ENCODE measurements at regions not wholly inside any gene's neighbourhood (a gene's known extent, or its start where the extent isn't known, plus 50 kb on each side); places are given as distances from the start of the nearest gene placed in this dataset.

DNA sequence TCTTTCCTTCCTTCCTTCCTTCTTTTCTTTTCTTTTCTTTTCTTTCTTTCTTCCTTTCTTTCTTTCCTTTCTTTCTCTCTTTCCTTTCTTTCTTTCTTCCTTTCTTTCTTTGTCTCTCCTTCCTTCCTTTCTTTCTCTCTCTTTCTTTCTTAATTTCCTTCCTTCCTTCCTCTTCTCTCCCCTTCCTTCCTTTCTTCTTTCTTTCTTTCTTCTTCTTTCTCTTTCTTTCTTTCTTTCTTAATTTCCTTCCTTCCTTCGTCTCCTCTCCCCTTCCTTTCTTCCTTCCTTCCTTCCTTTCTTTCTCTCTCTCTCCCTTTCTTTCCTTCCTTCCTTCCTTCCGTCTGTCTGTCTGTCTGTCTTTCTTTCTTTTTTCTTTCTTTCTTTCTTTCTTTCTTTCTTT is 1446.5 kb upstream of the GOT2 start:
- ChIA-PET CTCF (no interaction called here), POLR2A (no interaction called here)
- TF ChIP-seq NFIC (IDR thresholded peaks at IDR 0.05; ENCODE audit: borderline replicate concordance) (no peak), MEF2A (IDR thresholded peaks at IDR 0.05; ENCODE audit: borderline replicate concordance, low read depth) (no peak), TEAD4 (IDR thresholded peaks at IDR 0.05; ENCODE audit: borderline replicate concordance, insufficient read depth) (no peak), FOXM1 (IDR thresholded peaks at IDR 0.05; ENCODE audit: low read depth) (no peak), CHD2 (IDR thresholded peaks at IDR 0.05; ENCODE audit: low read length, partially characterized antibody) (no peak), RAD21 (IDR thresholded peaks at IDR 0.05; ENCODE audit: low read length) (no peak), TCF12 (IDR thresholded peaks at IDR 0.05) (no peak), JUND (IDR thresholded peaks at IDR 0.05) (no peak), FOSL2 (IDR thresholded peaks at IDR 0.05; ENCODE audit: borderline replicate concordance, low read depth) (no peak), ELF1 (IDR thresholded peaks at IDR 0.05) (no peak), EZH2phosphoT487 (IDR thresholded peaks at IDR 0.05; ENCODE audit: borderline replicate concordance, low read depth) (no peak), POLR2AphosphoS5 (IDR thresholded peaks at IDR 0.05; ENCODE audit: low read depth, low read length) (no peak), EP300 (IDR thresholded peaks at IDR 0.05; ENCODE audit: borderline replicate concordance in 1 of 2, low read depth in 1 of 2, low read length in 1 of 2) (no peak), SIN3A (IDR thresholded peaks at IDR 0.05; ENCODE audit: borderline replicate concordance, low read depth, low read length) (no peak)
- TF ChIP-seq, protein P1, sequence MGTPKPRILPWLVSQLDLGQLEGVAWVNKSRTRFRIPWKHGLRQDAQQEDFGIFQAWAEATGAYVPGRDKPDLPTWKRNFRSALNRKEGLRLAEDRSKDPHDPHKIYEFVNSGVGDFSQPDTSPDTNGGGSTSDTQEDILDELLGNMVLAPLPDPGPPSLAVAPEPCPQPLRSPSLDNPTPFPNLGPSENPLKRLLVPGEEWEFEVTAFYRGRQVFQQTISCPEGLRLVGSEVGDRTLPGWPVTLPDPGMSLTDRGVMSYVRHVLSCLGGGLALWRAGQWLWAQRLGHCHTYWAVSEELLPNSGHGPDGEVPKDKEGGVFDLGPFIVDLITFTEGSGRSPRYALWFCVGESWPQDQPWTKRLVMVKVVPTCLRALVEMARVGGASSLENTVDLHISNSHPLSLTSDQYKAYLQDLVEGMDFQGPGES (IDR thresholded peaks at IDR 0.05; ENCODE audit: low read depth, low read length) = no peak
- TF ChIP-seq, protein P2, sequence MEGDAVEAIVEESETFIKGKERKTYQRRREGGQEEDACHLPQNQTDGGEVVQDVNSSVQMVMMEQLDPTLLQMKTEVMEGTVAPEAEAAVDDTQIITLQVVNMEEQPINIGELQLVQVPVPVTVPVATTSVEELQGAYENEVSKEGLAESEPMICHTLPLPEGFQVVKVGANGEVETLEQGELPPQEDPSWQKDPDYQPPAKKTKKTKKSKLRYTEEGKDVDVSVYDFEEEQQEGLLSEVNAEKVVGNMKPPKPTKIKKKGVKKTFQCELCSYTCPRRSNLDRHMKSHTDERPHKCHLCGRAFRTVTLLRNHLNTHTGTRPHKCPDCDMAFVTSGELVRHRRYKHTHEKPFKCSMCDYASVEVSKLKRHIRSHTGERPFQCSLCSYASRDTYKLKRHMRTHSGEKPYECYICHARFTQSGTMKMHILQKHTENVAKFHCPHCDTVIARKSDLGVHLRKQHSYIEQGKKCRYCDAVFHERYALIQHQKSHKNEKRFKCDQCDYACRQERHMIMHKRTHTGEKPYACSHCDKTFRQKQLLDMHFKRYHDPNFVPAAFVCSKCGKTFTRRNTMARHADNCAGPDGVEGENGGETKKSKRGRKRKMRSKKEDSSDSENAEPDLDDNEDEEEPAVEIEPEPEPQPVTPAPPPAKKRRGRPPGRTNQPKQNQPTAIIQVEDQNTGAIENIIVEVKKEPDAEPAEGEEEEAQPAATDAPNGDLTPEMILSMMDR (IDR thresholded peaks at IDR 0.05) = no peak
- TF ChIP-seq, protein P3, sequence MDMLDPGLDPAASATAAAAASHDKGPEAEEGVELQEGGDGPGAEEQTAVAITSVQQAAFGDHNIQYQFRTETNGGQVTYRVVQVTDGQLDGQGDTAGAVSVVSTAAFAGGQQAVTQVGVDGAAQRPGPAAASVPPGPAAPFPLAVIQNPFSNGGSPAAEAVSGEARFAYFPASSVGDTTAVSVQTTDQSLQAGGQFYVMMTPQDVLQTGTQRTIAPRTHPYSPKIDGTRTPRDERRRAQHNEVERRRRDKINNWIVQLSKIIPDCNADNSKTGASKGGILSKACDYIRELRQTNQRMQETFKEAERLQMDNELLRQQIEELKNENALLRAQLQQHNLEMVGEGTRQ (IDR thresholded peaks at IDR 0.05; ENCODE audit: borderline replicate concordance, low read depth, low read length) = no peak
- TF ChIP-seq, protein P4, sequence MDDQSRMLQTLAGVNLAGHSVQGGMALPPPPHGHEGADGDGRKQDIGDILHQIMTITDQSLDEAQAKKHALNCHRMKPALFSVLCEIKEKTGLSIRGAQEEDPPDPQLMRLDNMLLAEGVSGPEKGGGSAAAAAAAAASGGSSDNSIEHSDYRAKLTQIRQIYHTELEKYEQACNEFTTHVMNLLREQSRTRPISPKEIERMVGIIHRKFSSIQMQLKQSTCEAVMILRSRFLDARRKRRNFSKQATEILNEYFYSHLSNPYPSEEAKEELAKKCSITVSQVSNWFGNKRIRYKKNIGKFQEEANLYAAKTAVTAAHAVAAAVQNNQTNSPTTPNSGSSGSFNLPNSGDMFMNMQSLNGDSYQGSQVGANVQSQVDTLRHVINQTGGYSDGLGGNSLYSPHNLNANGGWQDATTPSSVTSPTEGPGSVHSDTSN (IDR thresholded peaks at IDR 0.05) = no peak
- TF ChIP-seq, protein P5, sequence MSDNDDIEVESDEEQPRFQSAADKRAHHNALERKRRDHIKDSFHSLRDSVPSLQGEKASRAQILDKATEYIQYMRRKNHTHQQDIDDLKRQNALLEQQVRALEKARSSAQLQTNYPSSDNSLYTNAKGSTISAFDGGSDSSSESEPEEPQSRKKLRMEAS (IDR thresholded peaks at IDR 0.05; ENCODE audit: low read depth) = no peak

More for the DNA sequence above, 1446.5 kb upstream of the GOT2 start:
- H3K9me3 ChIP-seq = no peaks in the 10 kb centered on the region
- H3K4me1 ChIP-seq (ENCODE audit: control insufficient read depth in 1 of 2, insufficient read depth in 2 of 2, low read depth in 1 of 2, low read length in 1 of 2) = no peaks in the 10 kb centered on the region
- no peak overlapping the region for H3K4me2 ChIP-seq
- H3K27me3 ChIP-seq (ENCODE audit: insufficient read depth) = no peaks in the 10 kb centered on the region
- no peak overlapping the region for H3K9ac ChIP-seq
- H2AFZ ChIP-seq (ENCODE audit: low read depth) = no peak overlapping the region
- no peak overlapping the region for H3K4me3 ChIP-seq (ENCODE audit: low read depth in 2 of 2, low read length in 1 of 2)
- no peaks in the 10 kb centered on the region for H3K79me2 ChIP-seq (ENCODE audit: insufficient read depth)
- no peaks in the 10 kb centered on the region for H3F3A ChIP-seq (replicated peaks; ENCODE audit: insufficient read depth)
- 25% methylated on average over 2 of the region's 2 CpGs for WGBS (ENCODE audit: low lambda C conversion rate)
- no peaks in the 10 kb centered on the region for H3K36me3 ChIP-seq (replicated peaks in 1 of 2; ENCODE audit: control insufficient read depth in 1 of 2, insufficient read depth in 2 of 2, low read length in 1 of 2)
- H3K27ac ChIP-seq (ENCODE audit: low read depth in 2 of 2, low read length in 1 of 2) = no peak overlapping the region
- no peaks in the 10 kb centered on the region for H3K9me2 ChIP-seq
- no peak for DNase-seq
- H4K20me1 ChIP-seq (ENCODE audit: insufficient read depth) = no peaks in the 10 kb centered on the region

Measured in SK-N-SH (cell line).